ENCODE measurements at regions not wholly inside any gene's neighbourhood (a gene's known extent, or its start where the extent isn't known, plus 50 kb on each side); places are given as distances from the start of the nearest gene placed in this dataset.

- no peak for DNase-seq
These were observed 199.4 kb upstream of the NAV2 start for GRCh38 chr11:19513253-19513652.

- DNase-seq, result no peak
These were observed 200.0 kb upstream of the NAV2 start for GRCh38 chr11:19512618-19513017.

GRCh38 chr11:19511413-19512183 lies 201.0 kb upstream of the NAV2 start:
- no peak for DNase-seq

GRCh38 chr11:19511066-19511412 lies 201.6 kb upstream of the NAV2 start:
- DNase-seq, result no peak

- no peak for DNase-seq
These were observed 202.2 kb upstream of the NAV2 start for GRCh38 chr11:19510468-19510867.

GRCh38 chr11:19509215-19509614 lies 203.4 kb upstream of the NAV2 start:
- no peak for DNase-seq

- no peak for DNase-seq
These were observed 204.5 kb upstream of the NAV2 start for GRCh38 chr11:19508165-19508564.

GRCh38 chr11:19506816-19507486 lies 205.7 kb upstream of the NAV2 start:
- DNase-seq, result no peak

GRCh38 chr11:19502691-19503253 lies 209.9 kb upstream of the NAV2 start:
- no peak for DNase-seq

GRCh38 chr11:19501631-19502030 lies 211.0 kb upstream of the NAV2 start:
- DNase-seq, result no peak

- no peak for DNase-seq
These were observed 212.6 kb upstream of the NAV2 start for GRCh38 chr11:19499999-19500398.

GRCh38 chr11:19499026-19499669 lies 213.5 kb upstream of the NAV2 start:
- no peak for DNase-seq

- no peak for DNase-seq
These were observed 219.0 kb upstream of the NAV2 start for GRCh38 chr11:19493446-19494213.

GRCh38 chr11:19482319-19483100 lies 230.1 kb upstream of the NAV2 start:
- no peak for DNase-seq

- no peak for DNase-seq
These were observed 232.1 kb upstream of the NAV2 start for GRCh38 chr11:19480540-19480939.

- DNase-seq, result no peak
These were observed 233.7 kb upstream of the NAV2 start for GRCh38 chr11:19478891-19479290.

- no peak for DNase-seq
These were observed 234.4 kb upstream of the E2F8 start for GRCh38 chr11:19474954-19475721.

- no peak for DNase-seq
These were observed 233.5 kb upstream of the E2F8 start for GRCh38 chr11:19474211-19474610.

- no peak for DNase-seq
These were observed 231.9 kb upstream of the E2F8 start for GRCh38 chr11:19472679-19473078.

GRCh38 chr11:19467904-19468303 lies 227.2 kb upstream of the E2F8 start:
- DNase-seq, result no peak

GRCh38 chr11:19466314-19466713 lies 225.6 kb upstream of the E2F8 start:
- DNase-seq, result no peak
